HCT116 (cell line): ENCODE measurements at regions not wholly inside any gene's neighbourhood (a gene's known extent, or its start where the extent isn't known, plus 50 kb on each side); places are given as distances from the start of the nearest gene placed in this dataset.

Experiments
- RAD21 ChIP-seq: IDR thresholded peaks from 2 replicates; pipeline ENCODE4 v1.6.1; 2012; ENCODE audit warnings: low read depth, mild to moderate bottlenecking
- TF ChIP-seq, protein P1 (sequence below): IDR thresholded peaks from 2 replicates; pipeline ENCODE4 v1.6.1; 2012
- TF ChIP-seq, protein P2 (sequence below), 3 experiments: fragments of 200-600 bp in 1 of 3; sonication (generic) in 1 of 3; IDR thresholded peaks in 2 of 3; conservative IDR thresholded peaks in 1 of 3; 2 replicates each; pipeline ENCODE4 v1.5.1; 2012 to 2017; ENCODE audit warnings: low read depth in 2 of 3, low read length in 2 of 3, antibody characterized with exemption in 1 of 3, borderline replicate concordance in 1 of 3, control low read depth in 1 of 3, mild to moderate bottlenecking in 1 of 3, mixed read lengths in 1 of 3, mixed run types in 1 of 3, moderate library complexity in 1 of 3; ENCODE audit not compliant: insufficient read depth in 1 of 3

DNA sequence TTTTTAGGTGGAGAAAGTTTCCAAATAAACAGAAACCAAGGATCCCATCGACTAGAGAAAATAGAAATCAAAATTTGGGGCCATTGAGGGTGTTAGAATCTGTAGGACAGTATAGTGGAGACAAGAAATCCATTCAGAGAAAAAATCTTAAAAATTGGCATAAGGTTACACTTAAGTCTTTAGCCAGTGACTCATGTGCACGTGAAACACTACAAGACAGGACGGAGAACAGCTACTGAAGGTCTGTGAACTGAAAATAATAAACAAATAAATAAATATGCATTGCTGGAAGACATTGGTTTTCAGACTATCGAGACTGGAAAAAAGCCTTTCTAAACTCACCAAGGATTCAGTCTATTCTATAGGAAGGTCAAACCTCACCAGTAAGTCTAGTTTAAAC lies 1955.5 kb downstream of the MAT2B start:
- TF ChIP-seq, protein P1, sequence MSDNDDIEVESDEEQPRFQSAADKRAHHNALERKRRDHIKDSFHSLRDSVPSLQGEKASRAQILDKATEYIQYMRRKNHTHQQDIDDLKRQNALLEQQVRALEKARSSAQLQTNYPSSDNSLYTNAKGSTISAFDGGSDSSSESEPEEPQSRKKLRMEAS = no peak
- TF ChIP-seq, protein P2, sequence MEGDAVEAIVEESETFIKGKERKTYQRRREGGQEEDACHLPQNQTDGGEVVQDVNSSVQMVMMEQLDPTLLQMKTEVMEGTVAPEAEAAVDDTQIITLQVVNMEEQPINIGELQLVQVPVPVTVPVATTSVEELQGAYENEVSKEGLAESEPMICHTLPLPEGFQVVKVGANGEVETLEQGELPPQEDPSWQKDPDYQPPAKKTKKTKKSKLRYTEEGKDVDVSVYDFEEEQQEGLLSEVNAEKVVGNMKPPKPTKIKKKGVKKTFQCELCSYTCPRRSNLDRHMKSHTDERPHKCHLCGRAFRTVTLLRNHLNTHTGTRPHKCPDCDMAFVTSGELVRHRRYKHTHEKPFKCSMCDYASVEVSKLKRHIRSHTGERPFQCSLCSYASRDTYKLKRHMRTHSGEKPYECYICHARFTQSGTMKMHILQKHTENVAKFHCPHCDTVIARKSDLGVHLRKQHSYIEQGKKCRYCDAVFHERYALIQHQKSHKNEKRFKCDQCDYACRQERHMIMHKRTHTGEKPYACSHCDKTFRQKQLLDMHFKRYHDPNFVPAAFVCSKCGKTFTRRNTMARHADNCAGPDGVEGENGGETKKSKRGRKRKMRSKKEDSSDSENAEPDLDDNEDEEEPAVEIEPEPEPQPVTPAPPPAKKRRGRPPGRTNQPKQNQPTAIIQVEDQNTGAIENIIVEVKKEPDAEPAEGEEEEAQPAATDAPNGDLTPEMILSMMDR (IDR thresholded peaks at IDR 0.05 in 2 of 3, conservative IDR thresholded peaks at IDR 0.05 in 1 of 3; ENCODE audit: borderline replicate concordance in 1 of 3, insufficient read depth in 1 of 3, low read depth in 2 of 3, low read length in 2 of 3) = no peak
- TF ChIP-seq RAD21 = no peak
